Stimulated activated CD4-positive, alpha-beta T cell treated with anti-CD3 and anti-CD28 coated beads, TNF-alpha, amount 100 ng/mL, for 4 hours (primary cell): ENCODE measurements at regions not wholly inside any gene's neighbourhood (a gene's known extent, or its start where the extent isn't known, plus 50 kb on each side); places are given as distances from the start of the nearest gene placed in this dataset.
"Not testable (repeated sequence)": the region's sequence is repeated elsewhere in the genome, so short reads cannot be mapped to it uniquely, and the experiment has no call there.

Source experiments
- DNase-seq, 3 experiments: peaks; one replicate each; pipeline ENCODE4 v3.0.0-alpha.2; 2020; ENCODE audit warnings: low read depth in 3 of 3

- no peak for DNase-seq
Observed at GRCh38 chr9:75282047-75282446, 193.7 kb downstream of the OSTF1 start.

- DNase-seq: no peak
Observed at GRCh38 chr9:75289332-75289731, 201.0 kb downstream of the OSTF1 start.

- DNase-seq: no peak
Observed at GRCh38 chr9:75299324-75299723, 211.0 kb downstream of the OSTF1 start.

GRCh38 chr9:75333624-75334023 is 245.3 kb downstream of the OSTF1 start:
- DNase-seq: no peak

- no peak for DNase-seq
Observed at GRCh38 chr9:75358846-75359245, 270.5 kb downstream of the OSTF1 start.

GRCh38 chr9:75359638-75360037 is 271.3 kb downstream of the OSTF1 start:
- DNase-seq: no peak

- DNase-seq: no peak
Observed at GRCh38 chr9:75360252-75360651, 271.9 kb downstream of the OSTF1 start.

- not testable (repeated sequence) for DNase-seq
Observed at GRCh38 chr9:75362446-75362845, 274.1 kb downstream of the OSTF1 start.

- DNase-seq: no peak
Observed at GRCh38 chr9:75365196-75365595, 276.9 kb downstream of the OSTF1 start.

- no peak for DNase-seq
Observed at GRCh38 chr9:75369989-75370388, 281.7 kb downstream of the OSTF1 start.

- DNase-seq: no peak
Observed at GRCh38 chr9:75372499-75373268, 284.4 kb downstream of the OSTF1 start.

- DNase-seq: no peak
Observed at GRCh38 chr9:75376680-75377254, 288.5 kb downstream of the OSTF1 start.

- DNase-seq: no peak
Observed at GRCh38 chr9:75378036-75378435, 289.7 kb downstream of the OSTF1 start.

- no peak for DNase-seq
Observed at GRCh38 chr9:75378926-75379325, 290.6 kb downstream of the OSTF1 start.

- DNase-seq: no peak
Observed at GRCh38 chr9:75382126-75382525, 293.8 kb downstream of the OSTF1 start.

GRCh38 chr9:75383420-75384034 is 295.2 kb downstream of the OSTF1 start:
- DNase-seq: not testable (repeated sequence)

- no peak for DNase-seq
Observed at GRCh38 chr9:75385236-75385635, 296.9 kb downstream of the OSTF1 start.

GRCh38 chr9:75389101-75389500 is 300.8 kb downstream of the OSTF1 start:
- no peak for DNase-seq

- no peak for DNase-seq
Observed at GRCh38 chr9:75390951-75391350, 302.6 kb downstream of the OSTF1 start.

GRCh38 chr9:75391497-75391896 is 303.2 kb downstream of the OSTF1 start:
- no peak for DNase-seq

- no peak for DNase-seq
Observed at GRCh38 chr9:75395336-75395735, 307.0 kb downstream of the OSTF1 start.

GRCh38 chr9:75397836-75398235 is 309.5 kb downstream of the OSTF1 start:
- no peak for DNase-seq

GRCh38 chr9:75408391-75408790 is 320.1 kb downstream of the OSTF1 start:
- DNase-seq: no peak
